ENCODE measurements at regions not wholly inside any gene's neighbourhood (a gene's known extent, or its start where the extent isn't known, plus 50 kb on each side); places are given as distances from the start of the nearest gene placed in this dataset.

GRCh38 chr6:155974359-155974758 lies 518.7 kb upstream of the NOX3 start:
- no peak overlapping the region for H3K4me3 ChIP-seq (ENCODE audit: low read length)
- no peak for TF ChIP-seq ZNF274 (IDR thresholded peaks at IDR 0.05; ENCODE audit: low read depth, low read length)

GRCh38 chr6:155970876-155971708 lies 515.5 kb upstream of the NOX3 start:
- no peak overlapping the region for H3K4me3 ChIP-seq (ENCODE audit: low read length)
- TF ChIP-seq ZNF274 (IDR thresholded peaks at IDR 0.05; ENCODE audit: low read depth, low read length), result no peak

- no peak overlapping the region for H3K4me3 ChIP-seq (ENCODE audit: low read length)
- no peak for TF ChIP-seq ZNF274 (IDR thresholded peaks at IDR 0.05; ENCODE audit: low read depth, low read length)
These were observed 514.8 kb upstream of the NOX3 start for GRCh38 chr6:155970472-155970871.

GRCh38 chr6:155968921-155969320 lies 513.3 kb upstream of the NOX3 start:
- no peak for TF ChIP-seq ZNF274 (IDR thresholded peaks at IDR 0.05; ENCODE audit: low read depth, low read length)
- no peak overlapping the region for H3K4me3 ChIP-seq (ENCODE audit: low read length)

- TF ChIP-seq ZNF274 (IDR thresholded peaks at IDR 0.05; ENCODE audit: low read depth, low read length), result no peak
- H3K4me3 ChIP-seq (ENCODE audit: low read length), result no peak overlapping the region
These were observed 511.7 kb upstream of the NOX3 start for GRCh38 chr6:155967322-155967721.

GRCh38 chr6:155964544-155964943 lies 508.9 kb upstream of the NOX3 start:
- TF ChIP-seq ZNF274 (IDR thresholded peaks at IDR 0.05; ENCODE audit: low read depth, low read length), result no peak
- H3K4me3 ChIP-seq (ENCODE audit: low read length), result no peak overlapping the region

- no peak for TF ChIP-seq ZNF274 (IDR thresholded peaks at IDR 0.05; ENCODE audit: low read depth, low read length)
- H3K4me3 ChIP-seq (ENCODE audit: low read length), result no peak overlapping the region
These were observed 506.6 kb upstream of the NOX3 start for GRCh38 chr6:155962276-155962675.

- no peak for TF ChIP-seq ZNF274 (IDR thresholded peaks at IDR 0.05; ENCODE audit: low read depth, low read length)
- H3K4me3 ChIP-seq (ENCODE audit: low read length), result no peak overlapping the region
These were observed 504.4 kb upstream of the NOX3 start for GRCh38 chr6:155959898-155960495.

- TF ChIP-seq ZNF274 (IDR thresholded peaks at IDR 0.05; ENCODE audit: low read depth, low read length), result no peak
- no peak overlapping the region for H3K4me3 ChIP-seq (ENCODE audit: low read length)
These were observed 502.9 kb upstream of the NOX3 start for GRCh38 chr6:155958550-155958949.

GRCh38 chr6:155955038-155955437 lies 499.4 kb upstream of the NOX3 start:
- H3K4me3 ChIP-seq (ENCODE audit: low read length), result no peak overlapping the region

GRCh38 chr6:155954149-155954548 lies 498.5 kb upstream of the NOX3 start:
- TF ChIP-seq ZNF274 (IDR thresholded peaks at IDR 0.05; ENCODE audit: low read depth, low read length), result no peak
- no peak overlapping the region for H3K4me3 ChIP-seq (ENCODE audit: low read length)

More at GRCh38 chr6:155955038-155955437, 499.4 kb upstream of the NOX3 start:
- TF ChIP-seq ZNF274 (IDR thresholded peaks at IDR 0.05; ENCODE audit: low read depth, low read length), result no peak

GRCh38 chr6:155949256-155949655 lies 493.6 kb upstream of the NOX3 start:
- no peak for TF ChIP-seq ZNF274 (IDR thresholded peaks at IDR 0.05; ENCODE audit: low read depth, low read length)

GRCh38 chr6:155946860-155947259 lies 491.2 kb upstream of the NOX3 start:
- H3K4me3 ChIP-seq (ENCODE audit: low read length), result no peak overlapping the region
- no peak for TF ChIP-seq ZNF274 (IDR thresholded peaks at IDR 0.05; ENCODE audit: low read depth, low read length)

More at GRCh38 chr6:155949256-155949655, 493.6 kb upstream of the NOX3 start:
- H3K4me3 ChIP-seq (ENCODE audit: low read length), result no peak overlapping the region

GRCh38 chr6:155943635-155944034 lies 488.0 kb upstream of the NOX3 start:
- no peak overlapping the region for H3K4me3 ChIP-seq (ENCODE audit: low read length)
- TF ChIP-seq ZNF274 (IDR thresholded peaks at IDR 0.05; ENCODE audit: low read depth, low read length), result no peak

- no peak for TF ChIP-seq ZNF274 (IDR thresholded peaks at IDR 0.05; ENCODE audit: low read depth, low read length)
- H3K4me3 ChIP-seq (ENCODE audit: low read length), result no peak overlapping the region
These were observed 483.6 kb upstream of the NOX3 start for GRCh38 chr6:155939253-155939652.
